ENCODE measurements at regions not wholly inside any gene's neighbourhood (a gene's known extent, or its start where the extent isn't known, plus 50 kb on each side); places are given as distances from the start of the nearest gene placed in this dataset.

DNA sequence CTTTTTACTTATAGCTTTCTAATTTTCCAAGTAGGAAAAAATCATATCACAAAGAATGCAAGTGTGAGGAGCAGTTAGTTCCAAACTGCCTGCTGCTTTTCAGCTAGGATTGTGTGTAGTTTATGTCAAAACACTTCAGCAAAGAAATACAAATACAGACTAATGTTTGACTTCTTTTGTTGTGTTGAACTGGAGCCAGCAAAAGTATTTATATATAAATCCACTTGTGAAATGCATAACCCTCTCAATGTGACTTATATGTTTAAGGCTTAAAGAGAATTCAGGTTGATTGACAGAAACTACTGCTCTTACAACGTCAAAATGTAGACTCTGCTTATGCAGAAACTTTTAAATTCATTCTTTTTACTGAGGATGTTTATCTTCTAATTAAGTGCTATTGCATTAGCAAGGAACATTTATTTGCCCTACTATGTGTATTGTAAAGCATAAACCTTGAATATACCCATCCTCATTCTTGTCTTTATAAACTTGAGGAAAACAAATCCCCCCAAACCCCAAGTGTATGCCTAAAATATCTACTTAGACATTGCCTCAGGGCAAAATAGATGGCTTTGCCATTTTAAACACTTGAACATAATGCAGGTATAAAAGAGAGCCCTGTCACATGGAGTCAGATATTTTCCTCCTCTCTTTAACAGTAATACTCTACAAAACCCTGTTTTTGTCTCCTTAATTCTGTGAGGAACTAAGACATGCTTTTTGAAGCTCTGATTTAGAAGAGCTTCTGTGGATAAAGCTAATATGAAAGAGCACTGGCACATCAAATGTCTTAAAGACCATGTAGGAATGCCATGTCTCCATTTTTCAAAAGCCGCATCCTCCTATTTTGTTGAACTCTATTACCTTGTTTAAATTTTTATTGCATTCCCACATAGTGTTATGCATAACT lies 302.8 kb upstream of the TBC1D5 start:
- Histone ChIP-seq H3K36me3 (ENCODE audit: insufficient read depth, low read length) (no peaks in the 10 kb centered on the region), H3K4me1 (ENCODE audit: insufficient read depth, low read length) (no peaks in the 10 kb centered on the region), H3K27ac (ENCODE audit: low read depth, low read length) (no peak overlapping the region), H3K27me3 (ENCODE audit: insufficient read depth, low read length) (no peaks in the 10 kb centered on the region), H3K9me3 (ENCODE audit: control insufficient read depth in 1 of 2, low read length in 2 of 2) (no peaks in the 10 kb centered on the region), H3K4me3 (ENCODE audit: low read length in 2 of 2) (no peak overlapping the region)
- Mint-ChIP-seq H3K4me3 (no peak overlapping the region), H3K36me3 (no peaks in the 10 kb centered on the region), H3K9me3 (peaks cover 0 to 2% (median 0%) of the 10 kb centered on the region in 8 donors), H3K4me1 (no peaks in the 10 kb centered on the region), H3K27me3 (peaks cover 3% of the 10 kb centered on the region in 2 donors), H3K27ac (no peak overlapping the region)
- DNase-seq = no peak
- ChIA-PET POLR2A (ENCODE audit: partially characterized antibody) (no interaction called here), CTCF (ENCODE audit: partially characterized antibody) (no interaction called here)
- intact Hi-C loops (cut with micrococcal nuclease) = no loop called here

DNA sequence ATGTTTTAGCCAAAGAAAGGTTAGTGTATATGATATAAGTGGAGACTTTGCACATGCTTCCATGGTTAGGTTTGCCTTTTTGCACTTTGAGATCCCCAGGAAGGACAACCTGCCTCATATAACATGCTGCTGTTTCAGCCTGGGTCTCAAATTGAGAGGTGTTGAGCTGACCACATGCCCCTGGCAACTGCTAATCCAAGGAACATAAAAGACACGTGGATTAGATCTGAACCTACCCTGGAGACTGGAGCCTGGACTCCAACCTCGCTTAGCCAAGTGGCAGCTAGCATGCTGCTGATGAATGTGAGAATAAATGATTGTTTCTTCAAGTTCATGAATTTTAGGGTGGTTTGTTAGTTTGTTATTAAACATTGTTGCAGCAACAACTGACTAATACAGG lies 301.8 kb upstream of the TBC1D5 start:
- ChIA-PET POLR2A (ENCODE audit: partially characterized antibody) (no interaction called here), CTCF (ENCODE audit: partially characterized antibody) (interaction anchor here (1.1 kb wide), 1 partner anchor 9 kb away, joined by 3 read pairs; no protein-coding TSS in a partner anchor)
- DNase-seq = no peak
- no peak overlapping the region for H3K4me3 ChIP-seq (ENCODE audit: low read length in 2 of 2)
- intact Hi-C loops (cut with micrococcal nuclease) = no loop called here
- H3K9me3 ChIP-seq (ENCODE audit: control insufficient read depth in 1 of 2, low read length in 2 of 2) = no peaks in the 10 kb centered on the region
- H3K36me3 Mint-ChIP-seq = no peaks in the 10 kb centered on the region
- H3K27me3 Mint-ChIP-seq = peaks cover 3% of the 10 kb centered on the region in 2 donors
- no peak overlapping the region for H3K27ac ChIP-seq (ENCODE audit: low read depth, low read length)
- H3K36me3 ChIP-seq (ENCODE audit: insufficient read depth, low read length) = no peaks in the 10 kb centered on the region
- peaks cover 0 to 2% (median 0%) of the 10 kb centered on the region in 8 donors for H3K9me3 Mint-ChIP-seq
- H3K4me3 Mint-ChIP-seq = no peak overlapping the region
- no peak overlapping the region for H3K27ac Mint-ChIP-seq
- no peaks in the 10 kb centered on the region for H3K4me1 Mint-ChIP-seq
- H3K4me1 ChIP-seq (ENCODE audit: insufficient read depth, low read length) = no peaks in the 10 kb centered on the region
- H3K27me3 ChIP-seq (ENCODE audit: insufficient read depth, low read length) = no peaks in the 10 kb centered on the region

DNA sequence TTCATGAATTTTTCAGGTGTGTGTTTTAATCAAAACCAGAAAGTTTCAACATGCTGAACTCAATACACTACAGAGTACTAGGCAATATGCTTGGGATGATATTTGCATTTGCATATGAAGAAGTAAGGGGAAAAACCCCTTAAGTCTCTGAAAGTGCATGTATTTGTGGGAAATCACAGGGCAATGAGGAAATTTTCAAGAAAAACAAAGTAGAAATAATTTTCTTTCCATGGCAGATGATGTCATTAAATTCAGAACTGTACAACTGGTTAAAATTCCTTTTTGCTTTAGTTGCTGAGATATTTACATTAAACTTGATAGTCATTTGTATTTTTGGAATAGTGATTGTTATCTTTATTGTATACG lies 294.0 kb upstream of the TBC1D5 start:
- ChIA-PET POLR2A (ENCODE audit: partially characterized antibody) (no interaction called here), CTCF (ENCODE audit: partially characterized antibody) (no interaction called here)
- Mint-ChIP-seq H3K4me1 (no peaks in the 10 kb centered on the region), H3K36me3 (no peaks in the 10 kb centered on the region), H3K9me3 (peaks cover 0 to 2% (median 0%) of the 10 kb centered on the region in 8 donors), H3K27ac (no peak overlapping the region), H3K27me3 (peaks cover 8% of the 10 kb centered on the region in 2 donors), H3K4me3 (no peak overlapping the region)
- no peaks in the 10 kb centered on the region for H3K36me3 ChIP-seq (ENCODE audit: insufficient read depth, low read length)
- H3K27me3 ChIP-seq (ENCODE audit: insufficient read depth, low read length) = no peaks in the 10 kb centered on the region
- no peak for DNase-seq
- intact Hi-C loops (cut with micrococcal nuclease) = no loop called here
- no peaks in the 10 kb centered on the region for H3K9me3 ChIP-seq (ENCODE audit: control insufficient read depth in 1 of 2, low read length in 2 of 2)
- H3K4me3 ChIP-seq (ENCODE audit: low read length in 2 of 2) = no peak overlapping the region
- H3K4me1 ChIP-seq (ENCODE audit: insufficient read depth, low read length) = no peaks in the 10 kb centered on the region
- H3K27ac ChIP-seq (ENCODE audit: low read depth, low read length) = no peak overlapping the region

DNA sequence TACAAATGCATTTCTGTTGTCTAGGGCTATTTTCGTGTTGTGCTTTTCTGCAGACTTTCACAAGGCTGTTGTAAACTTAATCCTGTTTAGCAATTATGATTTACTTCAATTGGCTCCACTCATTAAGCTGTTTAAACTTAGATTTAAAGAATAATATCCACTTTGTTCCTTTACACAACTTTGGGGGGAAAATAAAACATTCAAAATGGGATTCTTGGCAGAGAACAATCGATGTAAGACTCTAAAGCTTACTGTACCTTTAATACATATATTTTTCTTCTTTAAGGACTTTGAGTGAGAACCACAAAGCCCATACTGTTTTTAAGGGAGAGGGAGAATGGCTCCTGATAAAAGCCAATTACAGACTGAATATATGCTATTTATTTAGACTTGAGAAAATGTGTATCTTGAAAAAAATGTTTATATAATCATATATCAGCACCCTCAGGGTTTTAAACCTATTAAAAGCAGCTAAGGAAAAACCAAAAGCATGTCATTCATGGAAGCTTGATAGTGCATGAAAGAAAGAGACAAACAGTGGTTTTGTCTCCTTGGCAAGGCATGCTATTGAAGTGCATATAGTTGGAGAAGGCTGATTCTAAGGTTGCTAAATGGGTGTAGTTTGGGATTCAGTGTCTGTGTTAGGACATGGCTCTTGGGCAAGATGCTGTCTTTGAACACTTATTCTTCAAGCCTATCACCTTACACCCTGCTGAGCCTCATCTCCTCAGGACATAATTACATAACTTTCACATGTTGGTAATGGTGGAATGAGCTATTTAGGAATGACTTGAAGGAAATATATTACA lies 293.4 kb upstream of the TBC1D5 start:
- ChIA-PET CTCF (ENCODE audit: partially characterized antibody) (interaction anchor here (1.3 kb wide), 1 partner anchor 8 kb away, joined by 3 read pairs; no protein-coding TSS in a partner anchor), POLR2A (ENCODE audit: partially characterized antibody) (no interaction called here)
- H3K27ac Mint-ChIP-seq = no peak overlapping the region
- intact Hi-C loops (cut with micrococcal nuclease) = no loop called here
- no peaks in the 10 kb centered on the region for H3K27me3 ChIP-seq (ENCODE audit: insufficient read depth, low read length)
- no peaks in the 10 kb centered on the region for H3K4me1 ChIP-seq (ENCODE audit: insufficient read depth, low read length)
- no peak overlapping the region for H3K4me3 Mint-ChIP-seq
- no peak overlapping the region for H3K27ac ChIP-seq (ENCODE audit: low read depth, low read length)
- H3K27me3 Mint-ChIP-seq = peaks cover 6 to 9% of the 10 kb centered on the region in 2 donors
- DNase-seq = no peak
- no peaks in the 10 kb centered on the region for H3K9me3 ChIP-seq (ENCODE audit: control insufficient read depth in 1 of 2, low read length in 2 of 2)
- H3K36me3 ChIP-seq (ENCODE audit: insufficient read depth, low read length) = no peaks in the 10 kb centered on the region
- H3K4me1 Mint-ChIP-seq = no peaks in the 10 kb centered on the region
- H3K4me3 ChIP-seq (ENCODE audit: low read length in 2 of 2) = no peak overlapping the region
- H3K9me3 Mint-ChIP-seq = peaks cover 0 to under 1% (median 0%) of the 10 kb centered on the region in 8 donors
- H3K36me3 Mint-ChIP-seq = no peaks in the 10 kb centered on the region

DNA sequence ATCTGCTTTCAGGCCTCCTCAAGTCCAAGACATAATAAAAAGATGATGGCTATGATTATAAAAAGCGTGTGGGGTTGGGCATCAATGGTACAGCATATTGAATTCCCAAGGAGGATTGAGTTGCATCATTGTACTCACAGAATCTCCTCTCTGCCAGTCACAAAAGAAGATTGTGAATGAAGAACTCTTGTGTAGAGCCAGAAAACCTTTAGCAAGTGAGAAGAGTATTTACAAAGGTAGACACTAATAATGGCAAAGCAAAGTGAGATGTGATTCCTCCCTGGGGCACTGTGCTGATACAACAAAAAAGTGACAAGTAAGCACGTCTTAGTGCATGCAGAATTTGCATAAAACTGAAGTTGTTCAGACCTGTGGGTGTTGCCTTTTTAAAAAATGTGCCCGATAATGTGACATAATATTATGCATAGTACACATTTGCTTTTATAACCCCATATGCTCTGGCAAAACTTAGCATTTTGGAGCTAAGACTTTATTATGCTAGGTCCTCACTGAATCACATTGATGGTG lies 291.2 kb upstream of the TBC1D5 start:
- DNase-seq = no peak
- no peaks in the 10 kb centered on the region for H3K4me1 Mint-ChIP-seq
- no peak overlapping the region for H3K27ac ChIP-seq (ENCODE audit: low read depth, low read length)
- no peaks in the 10 kb centered on the region for H3K27me3 ChIP-seq (ENCODE audit: insufficient read depth, low read length)
- H3K27me3 Mint-ChIP-seq = peaks cover 7 to 8% of the 10 kb centered on the region in 2 donors
- no peaks in the 10 kb centered on the region for H3K36me3 ChIP-seq (ENCODE audit: insufficient read depth, low read length)
- intact Hi-C loops (cut with micrococcal nuclease) = no loop called here
- H3K9me3 Mint-ChIP-seq = no peaks in the 10 kb centered on the region
- H3K36me3 Mint-ChIP-seq = no peaks in the 10 kb centered on the region
- H3K4me1 ChIP-seq (ENCODE audit: insufficient read depth, low read length) = no peaks in the 10 kb centered on the region
- H3K4me3 Mint-ChIP-seq = no peak overlapping the region
- POLR2A ChIA-PET (ENCODE audit: partially characterized antibody) = no interaction called here
- H3K9me3 ChIP-seq (ENCODE audit: control insufficient read depth in 1 of 2, low read length in 2 of 2) = no peaks in the 10 kb centered on the region
- CTCF ChIA-PET (ENCODE audit: partially characterized antibody) = no interaction called here
- no peak overlapping the region for H3K4me3 ChIP-seq (ENCODE audit: low read length in 2 of 2)
- no peak overlapping the region for H3K27ac Mint-ChIP-seq

DNA sequence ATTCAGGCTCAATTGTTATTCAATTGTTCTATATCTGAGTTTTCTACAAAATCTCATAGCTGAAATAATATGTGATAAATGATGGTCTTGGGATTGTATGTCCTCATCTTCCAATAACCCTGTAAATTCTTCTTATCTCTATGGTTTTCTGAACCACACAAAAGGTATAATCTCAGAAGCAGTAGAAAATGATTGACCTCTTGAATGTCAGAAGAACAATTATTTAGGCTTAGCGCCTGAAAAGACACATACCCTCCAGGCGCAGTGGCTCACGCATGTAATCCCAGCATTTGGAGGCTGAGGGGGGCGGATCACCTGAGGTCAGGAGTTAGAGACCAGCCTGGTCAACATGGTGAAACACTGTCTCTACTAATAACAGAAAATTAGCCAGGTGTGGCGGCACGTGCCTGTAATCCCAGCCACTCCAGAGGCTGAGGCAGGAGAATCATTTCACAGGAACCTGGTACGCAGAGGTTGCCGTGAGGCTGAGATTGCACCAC lies 288.0 kb upstream of the TBC1D5 start:
- ChIA-PET POLR2A (ENCODE audit: partially characterized antibody) (no interaction called here), CTCF (ENCODE audit: partially characterized antibody) (no interaction called here)
- Mint-ChIP-seq H3K27ac (no peak overlapping the region), H3K9me3 (peaks cover 0 to 2% (median 0%) of the 10 kb centered on the region in 8 donors), H3K36me3 (no peaks in the 10 kb centered on the region), H3K4me3 (no peak overlapping the region), H3K27me3 (peaks cover 11 to 12% of the 10 kb centered on the region in 2 donors), H3K4me1 (no peaks in the 10 kb centered on the region)
- H3K27me3 ChIP-seq (ENCODE audit: insufficient read depth, low read length) = no peaks in the 10 kb centered on the region
- H3K4me3 ChIP-seq (ENCODE audit: low read length in 2 of 2) = no peak overlapping the region
- no peak for DNase-seq
- no peaks in the 10 kb centered on the region for H3K4me1 ChIP-seq (ENCODE audit: insufficient read depth, low read length)
- H3K36me3 ChIP-seq (ENCODE audit: insufficient read depth, low read length) = no peaks in the 10 kb centered on the region
- H3K27ac ChIP-seq (ENCODE audit: low read depth, low read length) = no peak overlapping the region
- H3K9me3 ChIP-seq (ENCODE audit: control insufficient read depth in 1 of 2, low read length in 2 of 2) = no peaks in the 10 kb centered on the region
- intact Hi-C loops (cut with micrococcal nuclease) = no loop called here

All from CD4-positive, alpha-beta memory T cell (primary cell).